ENCODE measurements at regions not wholly inside any gene's neighbourhood (a gene's known extent, or its start where the extent isn't known, plus 50 kb on each side); places are given as distances from the start of the nearest gene placed in this dataset.

DNA sequence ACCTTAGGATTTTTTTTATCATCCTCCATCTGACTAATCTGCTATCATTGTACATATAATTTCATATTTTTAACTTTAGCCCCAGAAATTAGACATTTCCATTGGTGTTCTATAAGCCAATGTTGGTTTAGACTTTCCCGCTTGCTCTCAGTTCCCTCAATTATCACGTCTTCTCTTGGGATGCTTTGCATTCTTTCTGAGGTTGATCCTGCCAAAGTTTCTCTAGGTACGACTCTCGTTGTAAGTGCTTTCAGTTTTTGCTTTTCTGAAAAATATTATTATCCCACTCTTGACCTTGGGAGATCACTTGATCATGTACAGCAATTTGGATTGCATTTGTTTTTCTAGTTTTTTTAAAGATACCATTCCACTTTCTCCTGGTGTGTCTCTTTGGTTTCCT, 270.2 kb downstream of the IRS2 start:
- no peak overlapping the region for H2BK120ac ChIP-seq (ENCODE audit: low read depth, low read length, poor library complexity, severe bottlenecking)
- H3T11ph ChIP-seq (ENCODE audit: low read length) = no peak overlapping the region
- no peak overlapping the region for H3K56ac ChIP-seq (ENCODE audit: insufficient read length, low read depth, low read length)
- H3K9me3 ChIP-seq (ENCODE audit: control insufficient read depth, low read depth, low read length) = no peaks in the 10 kb centered on the region
- Mint-ChIP-seq H3K27me3 (ENCODE audit: low read depth) (no peaks in the 10 kb centered on the region), H3K9me3 (no peaks in the 10 kb centered on the region), H3K36me3 (ENCODE audit: insufficient read depth in 1 of 3, low read depth in 3 of 3) (no peaks in the 10 kb centered on the region), H3K4me1 (peaks cover 4 to 7% of the 10 kb centered on the region in 2 experiments), H3K4me3 (no peak overlapping the region), H3K27ac (no peak overlapping the region)
- H2BK15ac ChIP-seq (ENCODE audit: low read depth, low read length) = no peak overlapping the region
- no peaks in the 10 kb centered on the region for H3K79me1 ChIP-seq (ENCODE audit: insufficient read depth, low read depth, low read length, poor library complexity, severe bottlenecking)
- H4K91ac ChIP-seq (ENCODE audit: insufficient read length, low read depth, low read length) = no peak overlapping the region
- no peaks in the 10 kb centered on the region for H3K23me2 ChIP-seq (ENCODE audit: insufficient read length, low read depth, low read length, poor library complexity, severe bottlenecking)
- H4K5ac ChIP-seq (ENCODE audit: insufficient read length, low read depth, low read length) = no peak overlapping the region
- no peaks in the 10 kb centered on the region; the same call in 1 of the 2 replicates for H3K4me1 ChIP-seq (ENCODE audit: insufficient read depth, low read length)
- H4K20me1 ChIP-seq (ENCODE audit: control insufficient read depth, insufficient read depth, insufficient read length) = no peaks in the 10 kb centered on the region
- no peak for TF ChIP-seq CTCF (conservative IDR thresholded peaks at IDR 0.05)
- no peak overlapping the region for H2BK12ac ChIP-seq (ENCODE audit: insufficient read length, low read depth, low read length)
- DNase-seq = no peak
- H3K14ac ChIP-seq (ENCODE audit: insufficient read depth, low read length) = no peak overlapping the region
- H3K9ac ChIP-seq (ENCODE audit: extremely low read depth, insufficient read length, low read length) = no peak overlapping the region
- no peaks in the 10 kb centered on the region for H3K79me2 ChIP-seq (ENCODE audit: insufficient read depth, low read length)
- H3K23ac ChIP-seq (ENCODE audit: insufficient read length, low read depth, low read length) = no peak overlapping the region
- no peak overlapping the region for H4K8ac ChIP-seq (replicated peaks; ENCODE audit: insufficient read length, low read depth, low read length)
- no peaks in the 10 kb centered on the region for H3K27me3 ChIP-seq (ENCODE audit: insufficient read depth, low read length)
- H3K4ac ChIP-seq (ENCODE audit: low read depth, low read length) = no peak overlapping the region
- H3K4me2 ChIP-seq (ENCODE audit: insufficient read depth, insufficient read length, low read length) = no peak overlapping the region
- no peak overlapping the region for H2AK5ac ChIP-seq (ENCODE audit: insufficient read length, low read length)
- no peak overlapping the region for H3K18ac ChIP-seq (ENCODE audit: insufficient read length, low read depth, low read length)
- H2AFZ ChIP-seq (ENCODE audit: low read length) = no peak overlapping the region
- WGBS (ENCODE audit: extremely low coverage, insufficient read length, low lambda C conversion rate) = no CpG with 5 or more reads among the region's 4 CpGs
- no peak overlapping the region for H2BK20ac ChIP-seq (ENCODE audit: low read depth, low read length, poor library complexity, severe bottlenecking)
- no peak overlapping the region for H3K27ac ChIP-seq (ENCODE audit: insufficient read length, low read depth, low read length)
- no peak overlapping the region for H2BK5ac ChIP-seq (ENCODE audit: insufficient read length, low read length)

Measured in H9 (cell line).